ENCODE measurements at regions not wholly inside any gene's neighbourhood (a gene's known extent, or its start where the extent isn't known, plus 50 kb on each side); places are given as distances from the start of the nearest gene placed in this dataset.
A peak's percentile ranks its signal among the peaks of the same experiment; 100 is the strongest.

DNA sequence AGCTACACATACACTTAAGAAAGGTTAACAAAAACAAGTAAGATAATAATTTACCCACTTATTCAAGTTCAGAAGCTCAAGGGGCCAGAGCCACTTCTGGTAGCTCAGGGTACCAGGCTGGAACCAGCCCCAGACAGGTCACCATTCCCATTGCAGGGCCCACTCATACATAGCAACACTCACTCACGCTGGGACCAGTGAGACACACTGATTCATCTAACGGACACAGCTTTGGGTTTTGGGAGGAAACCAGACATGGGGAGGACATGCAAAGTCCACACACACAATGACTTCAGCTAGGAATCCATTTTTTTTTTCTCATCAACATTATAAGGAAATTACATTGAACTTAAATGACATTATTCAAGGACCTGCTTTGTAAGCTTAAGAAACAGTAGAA is 169.1 kb downstream of the ZC3H11B start:
- DNase-seq (ENCODE audit: low spot score) (no peak), ATAC-seq (no peak)
- intact Hi-C loops (cut with DNase I): no loop called here

DNA sequence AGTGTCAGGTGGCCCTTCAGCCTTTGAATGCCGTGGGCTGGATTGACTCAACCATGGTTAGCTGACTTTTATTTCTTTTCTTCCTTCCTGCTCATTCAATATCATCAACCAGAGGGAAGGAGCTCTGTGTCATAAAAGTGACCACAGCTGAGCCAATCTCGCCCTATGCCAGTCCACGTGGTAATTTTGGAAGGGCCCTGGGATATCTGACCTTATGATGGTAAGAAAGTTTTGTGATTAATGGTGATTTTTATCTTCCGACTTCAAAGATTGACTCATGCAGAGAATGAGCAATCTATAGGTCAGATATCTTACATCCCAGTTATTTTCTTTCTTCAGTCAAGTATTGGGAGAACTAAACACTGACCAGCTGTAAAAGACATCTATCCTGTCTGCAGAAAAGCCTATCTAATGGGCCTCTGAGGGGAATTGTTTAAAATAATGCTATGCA is 170.3 kb downstream of the ZC3H11B start:
- intact Hi-C loops (cut with DNase I): no loop called here
- ATAC-seq: no peak
- no peak for DNase-seq (ENCODE audit: low spot score)

DNA sequence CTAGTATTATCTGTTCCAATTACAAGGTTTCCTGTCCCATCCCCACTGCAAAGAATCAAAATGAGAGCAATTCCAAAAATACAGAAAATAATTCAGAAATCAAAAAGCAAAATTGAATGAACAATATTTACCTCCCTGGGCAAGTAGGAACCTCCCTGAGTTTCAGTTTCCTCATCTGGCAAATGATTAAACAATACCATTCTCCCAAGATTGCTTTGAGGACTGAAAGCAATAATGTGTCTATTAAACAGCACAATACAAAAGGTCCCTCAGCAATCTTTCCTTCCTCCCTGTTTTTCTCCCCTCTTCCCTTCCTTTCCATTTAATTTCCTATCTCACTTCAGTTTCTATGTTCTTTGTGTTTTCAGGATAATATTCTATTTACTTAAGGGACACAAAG is 171.0 kb downstream of the ZC3H11B start:
- no peak for ATAC-seq
- intact Hi-C loops (cut with DNase I): no loop called here

DNA sequence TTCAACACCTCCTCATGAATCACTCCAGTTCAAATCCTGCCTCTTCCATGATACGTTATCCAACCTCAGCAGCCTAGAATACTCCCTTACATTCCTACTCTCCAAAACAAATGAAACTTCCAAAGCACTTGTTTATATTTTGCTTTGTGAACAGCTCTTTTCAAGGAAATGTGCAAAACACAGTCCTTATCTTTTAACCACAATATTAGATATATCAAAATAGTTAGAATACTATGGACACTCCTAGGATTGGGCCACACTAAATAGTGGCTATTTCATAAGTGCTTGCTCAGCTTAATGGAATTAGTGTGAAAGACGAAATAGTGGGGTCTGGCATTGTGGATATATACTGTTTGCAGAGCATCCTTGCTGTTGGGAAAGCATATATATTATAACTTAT is 173.5 kb downstream of the ZC3H11B start:
- DNase-seq (ENCODE audit: low spot score): no peak
- ATAC-seq: no peak
- intact Hi-C loops (cut with DNase I): no loop called here

More for the DNA sequence above, 171.0 kb downstream of the ZC3H11B start:
- DNase-seq (ENCODE audit: low spot score): no peak

DNA sequence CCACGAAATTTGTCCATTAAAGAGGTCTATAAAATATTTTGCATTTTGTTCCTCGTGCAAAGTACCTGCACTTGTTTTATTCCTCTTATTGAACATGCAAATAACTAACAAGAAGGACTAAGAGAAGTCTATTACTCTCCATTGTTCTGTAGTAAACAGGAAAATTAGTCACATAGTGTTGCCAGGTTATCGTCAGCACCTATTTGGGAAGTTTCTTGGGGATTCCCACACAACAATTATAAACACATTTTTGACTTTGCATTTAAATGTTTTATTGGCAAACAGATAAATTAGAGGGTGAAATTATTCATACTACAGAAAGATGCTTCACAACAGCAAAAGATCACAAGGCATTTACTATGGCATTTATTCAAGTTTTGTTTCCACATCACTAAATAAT is 174.5 kb downstream of the ZC3H11B start:
- ATAC-seq (no peak), DNase-seq (ENCODE audit: low spot score) (no peak)
- intact Hi-C loops (cut with DNase I): no loop called here

DNA sequence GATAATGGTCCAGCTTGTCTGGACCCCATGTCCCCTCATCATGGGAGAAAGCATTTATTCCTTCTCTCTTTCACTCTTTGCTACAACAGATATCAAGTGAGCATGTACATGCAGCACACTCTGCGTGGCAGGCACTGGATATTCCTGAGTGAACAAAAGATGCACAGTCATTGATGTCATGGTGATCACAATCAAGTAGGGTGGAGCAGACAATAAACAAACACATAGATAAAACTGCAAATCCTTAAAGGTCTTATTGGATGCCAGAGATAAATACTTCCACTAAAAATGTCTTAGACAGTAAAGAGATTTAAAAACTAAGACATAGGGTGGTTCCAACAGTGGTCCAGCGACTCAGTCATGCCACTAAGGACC is 178.0 kb downstream of the ZC3H11B start:
- ATAC-seq (no peak), DNase-seq (ENCODE audit: low spot score) (no peak)
- intact Hi-C loops (cut with DNase I): no loop called here

DNA sequence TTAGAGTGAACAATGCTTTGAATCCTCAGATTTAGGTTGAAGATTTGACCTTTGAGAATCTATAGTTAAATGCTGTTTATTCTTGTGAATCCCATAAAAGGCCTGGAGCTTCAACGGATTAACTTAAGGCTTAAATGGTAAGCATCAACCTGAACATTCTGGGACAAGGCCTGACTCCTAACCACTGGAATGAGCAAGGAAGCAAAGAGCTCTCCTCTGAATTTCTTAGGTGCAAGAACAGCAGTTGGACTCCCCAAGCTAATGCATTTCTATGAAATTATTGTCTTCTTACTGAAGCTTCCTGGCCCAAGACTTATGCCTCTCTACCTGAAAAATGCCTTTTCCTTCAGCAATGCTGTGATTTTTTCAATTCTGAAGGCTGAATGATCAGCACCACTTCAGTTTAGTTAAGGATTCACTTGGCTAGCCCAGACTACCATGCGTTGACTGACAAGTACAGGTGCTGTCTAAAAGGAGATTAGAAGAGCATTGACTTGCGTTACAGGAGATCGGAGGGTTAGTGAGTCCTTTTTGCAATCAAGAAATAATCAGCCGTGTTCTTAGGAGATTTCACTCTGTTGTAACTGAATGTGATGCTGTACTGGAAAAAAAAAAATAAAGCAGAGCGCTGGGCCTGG is 178.5 kb downstream of the ZC3H11B start:
- intact Hi-C loops (cut with DNase I): no loop called here
- ATAC-seq (no peak), DNase-seq (ENCODE audit: low spot score) (no peak)

DNA sequence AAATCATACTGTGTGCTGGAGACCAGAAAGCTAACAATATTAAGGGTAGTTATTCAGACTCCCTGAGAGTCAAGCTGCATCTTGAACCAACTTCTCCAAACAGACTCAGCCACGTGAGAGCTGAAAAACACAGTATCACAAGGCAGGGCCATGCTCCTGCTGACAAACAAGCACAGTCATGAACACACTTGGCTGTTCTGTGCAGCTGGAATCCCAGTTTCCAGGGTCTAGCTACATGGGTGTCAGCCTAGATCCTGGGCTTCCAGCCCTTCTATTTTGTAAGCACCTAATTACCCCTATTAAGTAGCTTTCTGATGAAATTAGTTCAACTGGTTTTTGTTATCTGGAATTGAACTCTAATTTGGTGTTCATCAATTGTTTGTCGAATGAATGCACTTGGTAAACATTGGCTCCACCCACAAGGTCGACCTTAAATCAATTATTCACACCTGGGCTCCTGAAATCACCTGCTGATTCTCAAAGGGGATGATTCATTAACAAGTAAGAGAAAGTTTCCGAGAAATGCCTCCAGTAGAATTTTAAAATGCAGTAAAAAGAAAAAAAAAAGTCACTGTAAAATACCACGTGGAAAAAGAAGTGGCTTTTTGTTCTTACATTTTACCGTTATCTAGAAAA is 179.3 kb downstream of the ZC3H11B start:
- DNase-seq (ENCODE audit: low spot score): no peak
- no peak for ATAC-seq
- intact Hi-C loops (cut with DNase I): no loop called here

DNA sequence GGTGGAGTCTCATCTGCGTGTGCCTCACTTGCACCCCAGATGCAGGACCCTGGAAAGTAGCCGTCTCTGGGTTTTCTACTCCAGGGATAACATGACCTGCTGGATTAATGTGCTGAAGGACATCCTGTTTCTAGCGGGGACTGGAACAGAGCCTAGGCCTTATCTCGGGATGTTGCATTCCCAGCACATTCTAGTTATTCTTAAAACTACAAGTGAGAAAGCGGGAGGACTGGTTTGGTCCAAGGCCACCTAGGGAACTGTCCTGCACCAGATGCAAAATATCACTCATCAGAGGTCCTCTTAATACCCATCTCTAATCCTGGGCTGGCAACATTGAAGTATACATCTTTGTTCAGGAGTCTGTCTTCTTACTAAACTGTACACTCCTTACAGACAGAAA is 179.9 kb downstream of the ZC3H11B start:
- ATAC-seq: no peak
- intact Hi-C loops (cut with DNase I): no loop called here
- no peak for DNase-seq (ENCODE audit: low spot score)

DNA sequence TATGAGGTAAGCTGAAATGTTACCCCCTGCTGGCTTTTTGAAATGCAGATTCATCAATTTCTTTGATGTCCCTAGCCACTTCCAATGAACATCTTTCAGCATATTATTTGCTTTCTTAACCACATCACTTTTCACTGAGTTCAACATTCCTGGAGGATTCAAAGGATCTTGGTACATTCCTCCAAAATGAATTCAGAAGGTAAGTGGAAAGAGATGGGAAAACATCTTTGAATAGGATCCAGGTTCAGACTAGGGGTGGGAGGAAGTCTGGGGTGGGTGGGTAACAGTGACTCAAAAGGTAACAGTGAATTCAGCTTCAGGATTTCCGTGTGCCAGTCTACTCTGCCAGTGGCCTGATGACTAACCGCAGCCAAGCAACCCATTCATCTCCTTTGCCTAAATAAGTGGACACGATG is 180.7 kb downstream of the ZC3H11B start:
- intact Hi-C loops (cut with DNase I): no loop called here
- DNase-seq (ENCODE audit: low spot score) (no peak), ATAC-seq (no peak)

DNA sequence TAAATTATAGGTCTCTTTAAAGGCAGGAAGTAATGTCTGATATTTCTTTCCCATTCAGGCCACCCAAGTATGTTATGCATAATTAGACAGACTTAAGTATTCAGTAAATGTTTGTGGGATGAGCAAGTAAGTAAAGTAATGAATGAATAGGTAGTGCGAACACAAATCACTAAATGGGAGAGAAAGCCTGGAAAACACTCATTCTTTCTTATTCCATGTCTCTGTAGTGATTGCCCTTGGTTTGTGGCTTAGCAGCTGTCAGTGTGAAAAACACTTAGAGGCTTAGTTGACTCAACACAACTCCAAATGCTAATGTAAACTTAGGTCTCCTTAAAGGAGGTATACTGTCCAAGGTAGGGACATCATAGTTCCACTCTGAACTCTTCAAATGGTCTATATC is 182.5 kb downstream of the ZC3H11B start:
- ATAC-seq (no peak), DNase-seq (ENCODE audit: low spot score) (no peak)
- intact Hi-C loops (cut with DNase I): no loop called here

DNA sequence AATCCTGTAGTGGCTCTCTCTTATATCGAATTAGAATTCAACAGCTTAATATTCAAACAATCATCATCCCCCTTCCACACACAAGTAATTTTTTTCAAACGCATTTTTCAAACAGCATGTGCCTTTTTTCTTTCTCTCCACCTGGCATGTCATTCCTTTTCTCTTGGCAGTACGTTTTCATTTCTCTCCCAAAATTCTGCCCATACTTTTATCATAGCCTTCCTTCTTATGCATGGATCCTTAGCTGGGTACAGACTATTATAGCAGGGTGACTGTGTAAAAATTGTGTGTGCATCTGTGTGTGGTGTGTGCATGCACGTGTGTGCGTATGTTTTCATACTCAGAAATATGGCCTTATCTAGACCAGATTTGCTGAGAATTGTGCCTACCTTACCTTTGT is 184.3 kb downstream of the ZC3H11B start:
- DNase-seq (ENCODE audit: low spot score) (no peak), ATAC-seq (no peak)
- intact Hi-C loops (cut with DNase I): no loop called here

DNA sequence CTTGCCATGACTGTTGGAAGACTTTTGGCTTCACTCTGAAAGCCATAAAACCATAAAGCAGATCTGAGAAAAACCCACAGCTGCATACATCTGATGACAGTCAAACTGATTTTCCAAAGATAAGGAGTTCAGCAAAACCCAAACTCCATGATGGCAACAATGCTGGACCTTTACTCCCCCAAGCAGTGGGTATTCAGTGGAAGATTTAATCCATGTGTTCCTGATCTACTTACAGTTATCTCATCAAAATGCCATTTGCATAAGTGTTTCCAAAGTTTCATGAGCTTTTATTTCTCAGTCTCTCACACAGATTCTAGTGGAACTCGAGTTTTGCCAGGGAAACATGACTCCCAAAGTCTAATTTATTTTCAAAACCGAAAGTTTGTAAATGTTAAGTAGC is 184.9 kb downstream of the ZC3H11B start:
- DNase-seq (ENCODE audit: low spot score) (no peak), ATAC-seq (no peak)
- intact Hi-C loops (cut with DNase I): no loop called here

DNA sequence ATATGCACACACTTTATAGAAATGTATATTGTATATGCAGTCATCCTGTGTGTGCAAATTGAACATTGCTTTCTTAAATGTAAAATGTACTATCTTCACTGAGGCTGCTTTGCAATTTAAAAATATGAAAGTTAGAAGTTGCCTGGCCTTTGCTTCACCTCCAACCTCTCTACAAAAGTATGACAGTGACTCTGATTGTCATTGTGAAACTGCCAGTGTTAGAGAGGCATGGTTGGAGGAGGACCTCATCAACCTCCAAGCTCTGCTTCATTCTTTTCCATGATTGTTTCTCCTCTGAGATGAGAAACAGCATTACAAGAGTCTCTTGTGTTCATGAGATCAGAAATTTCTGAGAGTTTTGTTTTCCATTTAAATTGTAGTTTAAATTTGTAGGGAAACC is 185.5 kb downstream of the ZC3H11B start:
- ATAC-seq (no peak), DNase-seq (ENCODE audit: low spot score) (no peak)
- intact Hi-C loops (cut with DNase I): no loop called here

DNA sequence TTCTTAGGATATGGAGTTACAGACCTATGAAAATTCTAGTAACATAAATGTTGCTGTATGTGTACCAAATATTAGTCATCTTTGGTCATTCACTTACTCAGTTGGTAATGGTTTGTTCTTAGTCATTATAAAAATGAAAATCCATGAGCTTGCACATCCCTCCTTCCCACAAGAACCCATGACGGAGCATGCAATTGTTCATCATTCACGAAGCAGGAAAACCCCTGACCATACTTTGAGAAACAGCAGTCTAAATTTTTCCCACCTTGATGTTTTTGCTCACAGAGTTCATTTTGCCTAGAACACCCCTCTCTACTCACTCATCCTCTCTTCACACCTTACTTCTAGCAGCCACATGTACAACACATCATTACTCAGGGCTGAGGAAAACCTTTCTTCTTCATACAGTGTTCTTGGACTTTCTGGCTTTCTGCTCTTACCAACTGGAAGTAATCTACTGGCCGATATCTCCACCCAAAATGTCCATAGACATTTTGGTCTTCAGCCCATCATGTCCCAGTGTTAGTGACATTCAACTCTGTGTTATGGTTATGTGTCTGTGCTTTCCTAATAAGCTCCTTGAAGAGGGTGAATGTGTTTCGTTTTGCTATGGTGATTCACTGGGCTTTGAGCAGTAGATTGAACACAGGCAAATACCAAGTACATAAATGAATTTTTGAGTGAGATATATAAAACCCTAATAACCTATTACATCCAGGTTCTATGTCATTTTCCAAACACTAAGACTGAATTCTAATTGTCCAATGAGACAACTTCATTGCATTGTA is 189.9 kb downstream of the ZC3H11B start:
- no peak for ATAC-seq
- no peak for DNase-seq (ENCODE audit: low spot score)
- intact Hi-C loops (cut with DNase I): no loop called here

DNA sequence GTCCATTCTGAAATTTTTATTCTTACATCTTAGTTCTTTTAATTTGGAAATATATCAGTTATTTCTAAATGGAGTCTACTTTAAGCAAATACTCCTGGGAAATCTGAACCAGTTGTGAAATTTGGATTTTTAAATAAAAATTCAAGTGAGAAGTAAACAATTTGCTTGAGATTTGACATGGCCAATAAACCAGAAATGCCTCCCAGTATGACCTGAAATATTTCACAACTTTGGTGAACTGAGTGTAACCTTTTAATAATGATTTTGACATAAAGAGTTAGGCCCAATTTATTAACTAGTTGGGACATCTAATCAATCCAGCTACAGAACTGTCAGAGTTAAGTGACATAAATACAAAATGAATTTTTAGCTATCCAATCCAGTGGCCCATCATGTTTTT is 192.0 kb downstream of the ZC3H11B start:
- ATAC-seq: no peak

DNA sequence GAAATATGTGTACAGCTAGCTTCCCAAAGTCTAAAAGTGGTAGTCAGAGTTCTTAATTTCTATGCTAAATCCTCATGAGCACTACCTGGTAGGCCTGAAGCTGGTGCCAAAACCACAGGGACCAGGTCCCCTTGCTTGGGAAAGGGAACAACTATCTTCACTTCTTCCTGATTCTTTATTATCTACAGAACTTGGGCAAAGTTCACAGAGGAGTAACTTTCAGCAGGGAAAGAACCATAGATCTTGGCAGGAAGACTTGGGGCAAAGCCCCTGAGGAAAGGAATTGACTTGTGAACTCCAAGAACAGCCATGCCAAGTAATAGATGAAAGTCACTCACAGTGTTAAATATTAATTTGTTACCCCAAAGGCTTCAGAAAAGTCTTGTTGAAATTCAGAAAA is 193.0 kb downstream of the ZC3H11B start:
- ATAC-seq (no peak), DNase-seq (ENCODE audit: low spot score) (no peak)
- intact Hi-C loops (cut with DNase I): no loop called here

More for the DNA sequence above, 192.0 kb downstream of the ZC3H11B start:
- no peak for DNase-seq (ENCODE audit: low spot score)
- intact Hi-C loops (cut with DNase I): no loop called here

DNA sequence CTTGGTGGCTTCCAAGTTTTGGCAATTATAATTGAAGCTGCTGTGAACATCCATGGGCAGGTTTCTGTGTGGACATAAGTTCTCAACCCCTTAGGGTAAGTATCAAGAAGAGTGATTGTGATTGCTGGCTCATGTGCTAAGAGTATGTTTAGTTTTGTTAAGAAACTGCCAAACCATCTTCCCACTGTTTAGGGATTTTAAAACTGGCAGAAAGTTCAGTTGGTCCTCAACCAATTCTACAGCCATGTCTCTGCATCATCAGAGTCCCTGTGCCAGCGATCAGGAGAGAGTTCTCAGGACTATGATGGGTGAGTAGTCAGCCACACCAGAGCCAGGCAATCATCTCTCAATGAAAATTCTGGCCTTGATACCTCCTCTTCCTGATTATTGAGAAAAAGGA is 193.8 kb downstream of the ZC3H11B start:
- no peak for DNase-seq (ENCODE audit: low spot score)
- peak; percentile 45 for ATAC-seq
- intact Hi-C loops (cut with DNase I): no loop called here

DNA sequence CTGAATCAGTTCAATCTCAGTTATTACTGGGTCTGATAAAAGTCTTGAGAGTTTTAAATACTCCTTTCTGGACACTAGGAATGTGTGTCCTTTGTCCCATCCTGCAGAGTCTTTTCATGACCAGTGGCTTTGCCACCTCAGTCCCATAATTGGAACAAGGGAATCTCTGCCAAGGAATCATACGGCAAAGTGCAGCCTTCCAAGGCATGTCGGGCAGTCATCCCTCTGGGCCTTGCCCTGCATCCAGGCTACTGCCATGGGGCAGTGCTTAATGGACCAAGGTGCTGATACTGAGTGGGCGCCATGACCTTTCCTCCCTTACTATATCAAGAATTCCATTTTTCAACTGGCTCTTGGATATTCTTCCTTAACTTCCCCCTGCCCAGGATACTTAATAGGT is 195.3 kb downstream of the ZC3H11B start:
- DNase-seq (ENCODE audit: low spot score) (no peak), ATAC-seq (no peak)
- intact Hi-C loops (cut with DNase I): no loop called here

DNA sequence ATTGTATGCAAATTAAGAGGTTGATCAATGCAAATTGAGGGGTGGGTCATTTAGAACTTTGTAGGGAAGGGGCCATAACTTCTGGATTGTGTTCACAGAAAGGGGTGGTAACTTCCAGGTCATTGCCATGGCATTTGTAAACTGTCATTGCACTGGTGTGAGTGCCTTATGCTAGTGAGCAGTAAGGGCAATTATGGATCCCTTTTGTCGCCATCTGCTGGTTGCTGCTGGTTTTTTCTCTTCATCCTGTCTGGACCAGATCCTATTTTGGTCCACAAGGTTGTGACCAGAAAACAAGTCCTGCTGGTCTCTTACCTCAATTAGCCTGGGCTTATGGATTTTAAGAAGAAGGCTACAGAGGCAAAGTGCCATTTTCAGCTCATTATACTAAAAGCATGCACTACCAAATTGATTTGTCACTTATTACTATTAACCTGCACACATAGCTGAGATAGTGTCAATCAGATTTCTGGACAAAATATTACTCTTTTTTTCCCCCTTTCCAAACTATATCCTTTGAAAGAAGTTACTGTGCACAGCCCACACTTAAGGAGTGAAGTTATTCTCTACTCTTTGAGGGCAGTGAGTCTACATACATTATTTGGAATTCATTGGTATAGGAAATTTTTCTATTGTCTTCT is 196.2 kb downstream of the ZC3H11B start:
- peak; percentile 74 for DNase-seq (ENCODE audit: low spot score)
- intact Hi-C loops (cut with DNase I): no loop called here
- ATAC-seq: peak; percentile 62

Measured in sciatic nerve (tissue), 2 donors.